ENCODE measurements at regions not wholly inside any gene's neighbourhood (a gene's known extent, or its start where the extent isn't known, plus 50 kb on each side); places are given as distances from the start of the nearest gene placed in this dataset.

DNA sequence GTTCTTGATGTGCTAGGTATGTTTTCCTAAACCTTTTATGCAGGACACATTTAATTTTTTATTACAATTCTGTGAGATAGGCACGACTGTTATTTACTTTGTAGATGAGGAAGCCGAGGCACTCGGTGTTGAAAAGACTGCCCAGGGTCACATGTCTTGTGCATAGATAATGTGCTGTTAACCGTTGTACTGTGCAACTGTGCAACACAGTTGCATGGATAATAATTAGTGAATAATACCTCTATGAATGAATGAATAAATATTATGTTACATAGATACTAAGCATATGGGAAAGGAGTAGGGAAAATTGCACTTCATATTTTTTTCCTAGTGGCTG lies 60.3 kb upstream of the DEK start:
- H3K27ac ChIP-seq (ENCODE audit: low read depth, low read length): peak overlapping the region; percentile 63

DNA sequence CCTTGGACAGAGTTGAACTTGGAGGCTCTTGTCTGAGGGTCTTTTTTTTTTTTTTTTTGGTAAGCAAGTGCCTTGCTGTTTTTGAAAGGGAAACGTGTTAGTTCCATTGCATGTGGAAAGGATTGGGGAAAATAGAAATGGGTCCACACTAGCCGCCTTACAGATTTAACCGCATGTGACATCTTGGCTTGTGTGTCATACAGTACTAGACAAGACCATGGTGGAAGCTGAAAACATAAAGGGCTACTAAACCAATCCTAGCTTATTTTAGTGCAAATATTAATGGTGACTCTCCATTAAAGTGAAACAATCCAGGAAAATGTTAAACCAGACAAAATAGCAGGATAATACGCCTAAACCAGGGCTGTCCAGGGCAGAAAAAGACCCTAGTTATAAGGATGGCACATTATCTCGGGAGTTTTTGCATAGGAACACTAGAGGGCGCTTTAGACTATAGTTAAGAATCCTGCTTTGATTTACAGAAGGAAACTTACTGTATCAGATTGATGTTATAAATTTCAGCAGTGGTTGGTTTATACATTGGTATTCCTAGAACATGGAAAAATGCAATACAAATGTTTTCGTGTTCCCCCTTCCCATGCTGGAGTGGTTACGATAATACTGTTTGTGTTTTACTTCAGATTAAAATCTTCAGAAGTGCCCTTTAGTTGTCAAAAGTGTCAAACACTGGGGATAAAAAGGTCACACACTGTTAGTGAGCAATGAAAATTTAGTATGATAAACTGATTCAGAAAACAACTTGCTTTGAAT lies 59.8 kb upstream of the DEK start:
- H3K27me3 ChIP-seq (ENCODE audit: control insufficient read depth, low read length): no peaks in the 10 kb centered on the region
- H3K27ac ChIP-seq (ENCODE audit: low read depth, low read length): peak overlapping the region; percentile 63
- H3K9me2 ChIP-seq (replicated peaks; ENCODE audit: control insufficient read depth, low read length): no peaks in the 10 kb centered on the region
- H3K36me3 ChIP-seq (ENCODE audit: control insufficient read depth, low read length): no peaks in the 10 kb centered on the region
- H3F3A ChIP-seq (ENCODE audit: control insufficient read depth, insufficient read depth): peaks cover 20% of the 10 kb centered on the region
- H3K4me2 ChIP-seq (ENCODE audit: low read length): peak overlapping the region; percentile 75
- peaks cover 76% of the 10 kb centered on the region for H3K4me1 ChIP-seq (ENCODE audit: control insufficient read depth, low read length)
- TF ChIP-seq, protein P1, sequence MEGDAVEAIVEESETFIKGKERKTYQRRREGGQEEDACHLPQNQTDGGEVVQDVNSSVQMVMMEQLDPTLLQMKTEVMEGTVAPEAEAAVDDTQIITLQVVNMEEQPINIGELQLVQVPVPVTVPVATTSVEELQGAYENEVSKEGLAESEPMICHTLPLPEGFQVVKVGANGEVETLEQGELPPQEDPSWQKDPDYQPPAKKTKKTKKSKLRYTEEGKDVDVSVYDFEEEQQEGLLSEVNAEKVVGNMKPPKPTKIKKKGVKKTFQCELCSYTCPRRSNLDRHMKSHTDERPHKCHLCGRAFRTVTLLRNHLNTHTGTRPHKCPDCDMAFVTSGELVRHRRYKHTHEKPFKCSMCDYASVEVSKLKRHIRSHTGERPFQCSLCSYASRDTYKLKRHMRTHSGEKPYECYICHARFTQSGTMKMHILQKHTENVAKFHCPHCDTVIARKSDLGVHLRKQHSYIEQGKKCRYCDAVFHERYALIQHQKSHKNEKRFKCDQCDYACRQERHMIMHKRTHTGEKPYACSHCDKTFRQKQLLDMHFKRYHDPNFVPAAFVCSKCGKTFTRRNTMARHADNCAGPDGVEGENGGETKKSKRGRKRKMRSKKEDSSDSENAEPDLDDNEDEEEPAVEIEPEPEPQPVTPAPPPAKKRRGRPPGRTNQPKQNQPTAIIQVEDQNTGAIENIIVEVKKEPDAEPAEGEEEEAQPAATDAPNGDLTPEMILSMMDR (IDR thresholded peaks at IDR 0.05; ENCODE audit: low read depth, low read length, poor library complexity, severe bottlenecking): peak; percentile 85
- no peak for TF ChIP-seq EZH2phosphoT487 (IDR thresholded peaks at IDR 0.05; ENCODE audit: borderline replicate concordance, low read length)
- no peaks in the 10 kb centered on the region for H3K9me3 ChIP-seq (ENCODE audit: control insufficient read depth, insufficient read depth, low read length)
- no peaks in the 10 kb centered on the region for H4K20me1 ChIP-seq (ENCODE audit: control insufficient read depth, insufficient read depth, low read depth, low read length)
- peak overlapping the region; percentile 56 for H3K4me3 ChIP-seq (ENCODE audit: low read length)
- H3K79me2 ChIP-seq (ENCODE audit: control insufficient read depth, low read length): peaks cover 21% of the 10 kb centered on the region

More for the DNA sequence above, 60.3 kb upstream of the DEK start:
- H3K79me2 ChIP-seq (ENCODE audit: control insufficient read depth, low read length): peaks cover 21% of the 10 kb centered on the region
- peaks cover 82% of the 10 kb centered on the region for H3K4me1 ChIP-seq (ENCODE audit: control insufficient read depth, low read length)
- no peaks in the 10 kb centered on the region for H3K9me3 ChIP-seq (ENCODE audit: control insufficient read depth, insufficient read depth, low read length)
- H3F3A ChIP-seq (ENCODE audit: control insufficient read depth, insufficient read depth): peaks cover 25% of the 10 kb centered on the region
- no peaks in the 10 kb centered on the region for H3K9me2 ChIP-seq (replicated peaks; ENCODE audit: control insufficient read depth, low read length)
- no peaks in the 10 kb centered on the region for H3K36me3 ChIP-seq (ENCODE audit: control insufficient read depth, low read length)
- no peaks in the 10 kb centered on the region for H3K27me3 ChIP-seq (ENCODE audit: control insufficient read depth, low read length)
- peak overlapping the region; percentile 56 for H3K4me3 ChIP-seq (ENCODE audit: low read length)
- peak overlapping the region; percentile 75 for H3K4me2 ChIP-seq (ENCODE audit: low read length)
- TF ChIP-seq, protein P1 (IDR thresholded peaks at IDR 0.05; ENCODE audit: low read depth, low read length, poor library complexity, severe bottlenecking): no peak
- TF ChIP-seq EZH2phosphoT487 (IDR thresholded peaks at IDR 0.05; ENCODE audit: borderline replicate concordance, low read length): no peak
- H4K20me1 ChIP-seq (ENCODE audit: control insufficient read depth, insufficient read depth, low read depth, low read length): no peaks in the 10 kb centered on the region

DNA sequence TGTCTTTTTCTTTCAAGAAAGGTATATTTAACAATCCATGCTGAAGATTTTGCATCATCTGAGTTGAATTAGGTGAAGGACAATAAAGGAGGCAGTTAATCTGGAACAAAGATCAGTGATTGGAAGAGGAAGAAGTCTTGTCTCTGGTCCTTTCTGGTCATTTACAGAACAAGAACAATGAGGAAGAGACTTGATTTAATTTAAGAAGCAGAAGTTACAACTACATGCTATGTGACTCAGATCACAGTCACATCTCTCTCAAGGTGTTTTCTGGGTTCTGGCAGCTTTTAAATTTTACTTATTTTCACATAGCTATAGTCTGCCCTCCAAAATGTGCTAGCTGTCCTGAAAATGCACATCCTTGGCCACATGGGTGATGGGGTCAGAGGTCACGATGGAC lies 53.5 kb upstream of the DEK start:
- H3K79me2 ChIP-seq (ENCODE audit: control insufficient read depth, low read length): no peaks in the 10 kb centered on the region
- H3K4me1 ChIP-seq (ENCODE audit: control insufficient read depth, low read length): peaks cover 28% of the 10 kb centered on the region
- peaks cover 5% of the 10 kb centered on the region; the same call in 1 of the 2 replicates for H3F3A ChIP-seq (ENCODE audit: control insufficient read depth, insufficient read depth)
- H3K4me2 ChIP-seq (ENCODE audit: low read length): no peak overlapping the region
- TF ChIP-seq EZH2phosphoT487 (IDR thresholded peaks at IDR 0.05; ENCODE audit: borderline replicate concordance, low read length): no peak
- TF ChIP-seq, protein P1 (IDR thresholded peaks at IDR 0.05; ENCODE audit: low read depth, low read length, poor library complexity, severe bottlenecking): no peak
- H3K4me3 ChIP-seq (ENCODE audit: low read length): no peak overlapping the region
- no peaks in the 10 kb centered on the region for H4K20me1 ChIP-seq (ENCODE audit: control insufficient read depth, insufficient read depth, low read depth, low read length)
- no peak overlapping the region for H3K27ac ChIP-seq (ENCODE audit: low read depth, low read length)
- H3K9me3 ChIP-seq (ENCODE audit: control insufficient read depth, insufficient read depth, low read length): no peaks in the 10 kb centered on the region
- H3K36me3 ChIP-seq (ENCODE audit: control insufficient read depth, low read length): no peaks in the 10 kb centered on the region
- no peaks in the 10 kb centered on the region for H3K9me2 ChIP-seq (replicated peaks; ENCODE audit: control insufficient read depth, low read length)
- no peaks in the 10 kb centered on the region for H3K27me3 ChIP-seq (ENCODE audit: control insufficient read depth, low read length)
